Adrenal gland (tissue), 5 donors: ENCODE measurements at regions not wholly inside any gene's neighbourhood (a gene's known extent, or its start where the extent isn't known, plus 50 kb on each side); places are given as distances from the start of the nearest gene placed in this dataset.

Experiments used
- CTCF ChIP-seq, 6 experiments: fragments of 450-650 bp in 4 of 6; fragments of 200-600 bp in 2 of 6; sonication (generic) in 1 of 6; IDR thresholded peaks; 1 replicate in 5 of 6; 2 replicates in 1 of 6; pipeline versions ENCODE4 v1.5.1 to v1.8.0; 2016 to 2021; ENCODE audit warnings: antibody characterized with exemption in 6 of 6, mild to moderate bottlenecking in 2 of 6, moderate library complexity in 1 of 6
- POLR2A ChIP-seq, 2 donors: fragments of 450-650 bp; IDR thresholded peaks; one replicate each; pipeline ENCODE4 v1.6.1; 2017; ENCODE audit warnings: antibody characterized with exemption in 2 of 2, mild to moderate bottlenecking in 2 of 2, moderate library complexity in 1 of 2
- donor health status: DM: no; HTN: no; CAD: no.

- TF ChIP-seq CTCF (IDR thresholded peaks at IDR 0.05) (no peak), POLR2A (IDR thresholded peaks at IDR 0.05) (no peak)
These were observed 462.5 kb upstream of the EEF2KMT start for GRCh38 chr16:5560084-5560483.
